GM23338 (cell line): ENCODE measurements at regions not wholly inside any gene's neighbourhood (a gene's known extent, or its start where the extent isn't known, plus 50 kb on each side); places are given as distances from the start of the nearest gene placed in this dataset.

Source experiments
- ATAC-seq: fragments of 200-7000 bp; cut with Tn5 transposase; 3 replicates; pipeline ENCODE4 v1.9.1; 2020
- DNase-seq: peaks from one replicate; pipeline ENCODE4 v3.0.0-alpha.2; 2015; ENCODE audit warnings: low spot score
- H2AFZ ChIP-seq: fragments of 200-600 bp; sonication (generic); 2 replicates; pipeline ENCODE4 v1.8.0; 2016; ENCODE audit warnings: antibody characterized with exemption, mild to moderate bottlenecking, moderate library complexity
- H3F3A ChIP-seq: fragments of 200-600 bp; sonication (generic); replicated peaks from 2 replicates; pipeline ENCODE4 v1.8.0; 2017; ENCODE audit warnings: antibody characterized with exemption, mixed run types, low read depth
- H3K27ac ChIP-seq: fragments of 200-600 bp; sonication (generic); 2 replicates; pipeline ENCODE4 v1.6.1; 2016; ENCODE audit warnings: low read depth
- H3K27me3 ChIP-seq: fragments of 200-600 bp; sonication (generic); 2 replicates; pipeline ENCODE4 v1.8.0; 2016; ENCODE audit warnings: mild to moderate bottlenecking, mixed run types, moderate library complexity; ENCODE audit not compliant: insufficient read depth
- H3K36me3 ChIP-seq: fragments of 200-600 bp; sonication (generic); 2 replicates; pipeline ENCODE4 v1.8.0; 2016; ENCODE audit warnings: mild to moderate bottlenecking; ENCODE audit not compliant: insufficient read depth
- H3K4me1 ChIP-seq: fragments of 200-600 bp; sonication (generic); 2 replicates; pipeline ENCODE4 v1.8.0; 2016; ENCODE audit warnings: mild to moderate bottlenecking, moderate library complexity; ENCODE audit not compliant: insufficient read depth
- H3K4me2 ChIP-seq: fragments of 200-600 bp; sonication (generic); 2 replicates; pipeline ENCODE4 v1.7.1; 2017; ENCODE audit warnings: mixed run types
- H3K4me3 ChIP-seq: fragments of 200-600 bp; sonication (generic); 2 replicates; pipeline ENCODE4 v1.6.1; 2016; ENCODE audit warnings: mixed run types
- H3K79me2 ChIP-seq: fragments of 200-600 bp; sonication (generic); replicated peaks from 2 replicates; pipeline ENCODE4 v1.8.0; 2017; ENCODE audit warnings: mild to moderate bottlenecking; ENCODE audit not compliant: insufficient read depth
- H3K9me2 ChIP-seq: fragments of 200-600 bp; sonication (generic); 2 replicates; pipeline ENCODE4 v1.8.0; 2017; ENCODE audit not compliant: insufficient read depth
- H4K20me1 ChIP-seq: fragments of 200-600 bp; sonication (generic); replicated peaks from 2 replicates; pipeline ENCODE4 v1.8.0; 2017; ENCODE audit warnings: mild to moderate bottlenecking; ENCODE audit not compliant: insufficient read depth
- H3K27ac Mint-ChIP-seq: 2 replicates; pipeline ENCODE4 v1.8.0; 2020; ENCODE audit warnings: inconsistent platforms, mild to moderate bottlenecking, moderate library complexity, mixed read lengths
- H3K27me3 Mint-ChIP-seq: 3 replicates; pipeline ENCODE4 v1.8.0; 2022; ENCODE audit warnings: low read depth, mild to moderate bottlenecking, moderate library complexity, mixed read lengths, inconsistent platforms; ENCODE audit not compliant: insufficient read depth, poor library complexity
- H3K36me3 Mint-ChIP-seq: 3 replicates; pipeline ENCODE4 v1.8.0; 2021; ENCODE audit warnings: low read depth, mild to moderate bottlenecking, inconsistent platforms, moderate library complexity, mixed read lengths
- H3K4me1 Mint-ChIP-seq: 3 replicates; pipeline ENCODE4 v1.8.0; 2020; ENCODE audit warnings: mild to moderate bottlenecking, inconsistent platforms, mixed read lengths
- H3K4me3 Mint-ChIP-seq: 3 replicates; pipeline ENCODE4 v1.8.0; 2021; ENCODE audit warnings: moderate library complexity, mild to moderate bottlenecking, inconsistent platforms, mixed read lengths
- H3K9me3 Mint-ChIP-seq: 3 replicates; pipeline ENCODE4 v1.8.0; 2020; ENCODE audit warnings: moderate library complexity, mild to moderate bottlenecking, inconsistent platforms, mixed read lengths
- EZH2 ChIP-seq: fragments of 200-600 bp; sonication (generic); IDR thresholded peaks from one replicate; pipeline ENCODE4 v1.8.0; 2017; ENCODE audit warnings: antibody characterized with exemption, mild to moderate bottlenecking, low read depth; ENCODE audit not compliant: unreplicated experiment
- EZH2phosphoT487 ChIP-seq: fragments of 200-600 bp; sonication (generic); IDR thresholded peaks from one replicate; pipeline ENCODE4 v1.8.1; 2018; ENCODE audit warnings: antibody characterized with exemption; ENCODE audit not compliant: unreplicated experiment
- JUNB ChIP-seq: IDR thresholded peaks from one replicate; pipeline ENCODE4 v1.6.1; 2016; ENCODE audit warnings: antibody characterized with exemption; ENCODE audit not compliant: unreplicated experiment
- POLR2AphosphoS5 ChIP-seq: IDR thresholded peaks from 2 replicates; pipeline ENCODE4 v1.6.1; 2016; ENCODE audit warnings: antibody characterized with exemption, low read depth
- REST ChIP-seq: IDR thresholded peaks from one replicate; pipeline ENCODE4 v1.6.1; 2018; ENCODE audit warnings: antibody characterized with exemption; ENCODE audit not compliant: unreplicated experiment
- ZNF114 ChIP-seq: fragments of 250-450 bp; sonication (Bioruptor Pico); IDR thresholded peaks from 2 replicates; pipeline ENCODE4 v1.5.0; 2020; ENCODE audit warnings: mild to moderate bottlenecking, moderate library complexity
- TF ChIP-seq, protein P1 (sequence below): fragments of 250-450 bp; sonication (Bioruptor Pico); IDR thresholded peaks from 2 replicates; pipeline ENCODE4 v1.5.0; 2020; ENCODE audit warnings: mild to moderate bottlenecking, moderate library complexity

DNA sequence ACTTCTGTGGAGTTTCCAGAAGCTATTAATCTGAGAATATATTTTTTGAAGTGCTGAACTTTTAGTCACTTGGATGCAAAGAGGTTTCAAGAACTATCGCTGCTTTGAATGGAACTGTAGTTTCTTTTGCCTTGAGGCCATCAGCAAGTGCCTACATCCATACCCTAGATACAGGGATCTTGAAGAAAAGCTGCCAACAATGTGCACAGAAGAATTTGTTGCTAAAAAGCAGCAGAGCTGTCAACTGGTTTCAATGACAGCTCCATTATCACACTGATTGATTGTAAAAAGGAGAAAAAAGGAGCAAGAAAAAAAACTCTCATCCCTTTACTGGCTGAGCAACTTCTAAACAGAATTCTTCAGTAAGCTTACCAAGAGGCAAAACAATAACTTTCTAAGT lies 251.0 kb upstream of the NRSN1 start (continued):
- TF ChIP-seq, protein P1, sequence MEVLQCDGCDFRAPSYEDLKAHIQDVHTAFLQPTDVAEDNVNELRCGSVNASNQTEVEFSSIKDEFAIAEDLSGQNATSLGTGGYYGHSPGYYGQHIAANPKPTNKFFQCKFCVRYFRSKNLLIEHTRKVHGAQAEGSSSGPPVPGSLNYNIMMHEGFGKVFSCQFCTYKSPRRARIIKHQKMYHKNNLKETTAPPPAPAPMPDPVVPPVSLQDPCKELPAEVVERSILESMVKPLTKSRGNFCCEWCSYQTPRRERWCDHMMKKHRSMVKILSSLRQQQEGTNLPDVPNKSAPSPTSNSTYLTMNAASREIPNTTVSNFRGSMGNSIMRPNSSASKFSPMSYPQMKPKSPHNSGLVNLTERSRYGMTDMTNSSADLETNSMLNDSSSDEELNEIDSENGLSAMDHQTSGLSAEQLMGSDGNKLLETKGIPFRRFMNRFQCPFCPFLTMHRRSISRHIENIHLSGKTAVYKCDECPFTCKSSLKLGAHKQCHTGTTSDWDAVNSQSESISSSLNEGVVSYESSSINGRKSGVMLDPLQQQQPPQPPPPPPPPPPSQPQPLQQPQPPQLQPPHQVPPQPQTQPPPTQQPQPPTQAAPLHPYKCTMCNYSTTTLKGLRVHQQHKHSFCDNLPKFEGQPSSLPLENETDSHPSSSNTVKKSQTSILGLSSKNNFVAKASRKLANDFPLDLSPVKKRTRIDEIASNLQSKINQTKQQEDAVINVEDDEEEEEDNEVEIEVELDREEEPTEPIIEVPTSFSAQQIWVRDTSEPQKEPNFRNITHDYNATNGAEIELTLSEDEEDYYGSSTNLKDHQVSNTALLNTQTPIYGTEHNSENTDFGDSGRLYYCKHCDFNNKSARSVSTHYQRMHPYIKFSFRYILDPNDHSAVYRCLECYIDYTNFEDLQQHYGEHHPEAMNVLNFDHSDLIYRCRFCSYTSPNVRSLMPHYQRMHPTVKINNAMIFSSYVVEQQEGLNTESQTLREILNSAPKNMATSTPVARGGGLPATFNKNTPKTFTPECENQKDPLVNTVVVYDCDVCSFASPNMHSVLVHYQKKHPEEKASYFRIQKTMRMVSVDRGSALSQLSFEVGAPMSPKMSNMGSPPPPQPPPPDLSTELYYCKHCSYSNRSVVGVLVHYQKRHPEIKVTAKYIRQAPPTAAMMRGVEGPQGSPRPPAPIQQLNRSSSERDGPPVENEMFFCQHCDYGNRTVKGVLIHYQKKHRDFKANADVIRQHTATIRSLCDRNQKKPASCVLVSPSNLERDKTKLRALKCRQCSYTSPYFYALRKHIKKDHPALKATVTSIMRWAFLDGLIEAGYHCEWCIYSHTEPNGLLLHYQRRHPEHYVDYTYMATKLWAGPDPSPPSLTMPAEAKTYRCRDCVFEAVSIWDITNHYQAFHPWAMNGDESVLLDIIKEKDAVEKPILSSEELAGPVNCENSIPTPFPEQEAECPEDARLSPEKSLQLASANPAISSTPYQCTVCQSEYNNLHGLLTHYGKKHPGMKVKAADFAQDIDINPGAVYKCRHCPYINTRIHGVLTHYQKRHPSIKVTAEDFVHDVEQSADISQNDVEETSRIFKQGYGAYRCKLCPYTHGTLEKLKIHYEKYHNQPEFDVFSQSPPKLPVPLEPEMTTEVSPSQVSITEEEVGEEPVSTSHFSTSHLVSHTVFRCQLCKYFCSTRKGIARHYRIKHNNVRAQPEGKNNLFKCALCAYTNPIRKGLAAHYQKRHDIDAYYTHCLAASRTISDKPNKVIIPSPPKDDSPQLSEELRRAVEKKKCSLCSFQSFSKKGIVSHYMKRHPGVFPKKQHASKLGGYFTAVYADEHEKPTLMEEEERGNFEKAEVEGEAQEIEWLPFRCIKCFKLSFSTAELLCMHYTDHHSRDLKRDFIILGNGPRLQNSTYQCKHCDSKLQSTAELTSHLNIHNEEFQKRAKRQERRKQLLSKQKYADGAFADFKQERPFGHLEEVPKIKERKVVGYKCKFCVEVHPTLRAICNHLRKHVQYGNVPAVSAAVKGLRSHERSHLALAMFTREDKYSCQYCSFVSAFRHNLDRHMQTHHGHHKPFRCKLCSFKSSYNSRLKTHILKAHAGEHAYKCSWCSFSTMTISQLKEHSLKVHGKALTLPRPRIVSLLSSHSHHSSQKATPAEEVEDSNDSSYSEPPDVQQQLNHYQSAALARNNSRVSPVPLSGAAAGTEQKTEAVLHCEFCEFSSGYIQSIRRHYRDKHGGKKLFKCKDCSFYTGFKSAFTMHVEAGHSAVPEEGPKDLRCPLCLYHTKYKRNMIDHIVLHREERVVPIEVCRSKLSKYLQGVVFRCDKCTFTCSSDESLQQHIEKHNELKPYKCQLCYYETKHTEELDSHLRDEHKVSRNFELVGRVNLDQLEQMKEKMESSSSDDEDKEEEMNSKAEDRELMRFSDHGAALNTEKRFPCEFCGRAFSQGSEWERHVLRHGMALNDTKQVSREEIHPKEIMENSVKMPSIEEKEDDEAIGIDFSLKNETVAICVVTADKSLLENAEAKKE (CRISPR knock-in tag) = no peak
- TF ChIP-seq ZNF114 (CRISPR knock-in tag) (no peak), JUNB (no peak)

- Histone ChIP-seq H3K36me3 (no peaks in the 10 kb centered on the region), H3K79me2 (no peaks in the 10 kb centered on the region), H3K4me2 (no peak overlapping the region), H3K27me3 (no peaks in the 10 kb centered on the region), H2AFZ (no peak overlapping the region), H3K27ac (no peak overlapping the region), H3F3A (no peaks in the 10 kb centered on the region), H4K20me1 (no peaks in the 10 kb centered on the region), H3K4me3 (no peak overlapping the region), H3K9me2 (no peaks in the 10 kb centered on the region), H3K4me1 (no peaks in the 10 kb centered on the region; the same call in 1 of the 2 replicates)
- Mint-ChIP-seq H3K27ac (no peak overlapping the region), H3K4me3 (no peak overlapping the region), H3K9me3 (no peaks in the 10 kb centered on the region), H3K36me3 (no peaks in the 10 kb centered on the region), H3K4me1 (peaks cover 2% of the 10 kb centered on the region; the same call in 2 of the 3 replicates), H3K27me3 (no peaks in the 10 kb centered on the region)
- DNase-seq = no peak
- no peak for ATAC-seq
- TF ChIP-seq REST (no peak), EZH2phosphoT487 (no peak), POLR2AphosphoS5 (no peak), EZH2 (no peak)
- TF ChIP-seq, protein P1 (CRISPR knock-in tag) = no peak
These were observed 246.2 kb upstream of the NRSN1 start for GRCh38 chr6:23879816-23880215.
